Osteoblast (primary cell): ENCODE measurements at regions not wholly inside any gene's neighbourhood (a gene's known extent, or its start where the extent isn't known, plus 50 kb on each side); places are given as distances from the start of the nearest gene placed in this dataset.

ENCODE experiments used
- DNase-seq: peaks from one replicate; pipeline ENCODE4 v3.0.0; 2011; ENCODE audit warnings: low spot score, mixed read lengths; ENCODE audit not compliant: insufficient read length; ENCODE audit errors: missing footprints
- H2AFZ ChIP-seq: 2 replicates; pipeline ENCODE4 v1.6.0; 2011; ENCODE audit warnings: mild to moderate bottlenecking, low read length
- H3K27ac ChIP-seq: 2 replicates; pipeline ENCODE4 v1.5.1; 2011; ENCODE audit warnings: mild to moderate bottlenecking, low read depth, low read length, moderate library complexity
- H3K27me3 ChIP-seq: 2 replicates; pipeline ENCODE4 v1.6.0; 2012; ENCODE audit warnings: mild to moderate bottlenecking, control low read depth, inconsistent platforms, low read length, moderate library complexity; ENCODE audit not compliant: insufficient read depth
- H3K36me3 ChIP-seq: 2 replicates; pipeline ENCODE4 v1.5.1; 2011; ENCODE audit warnings: mild to moderate bottlenecking, low read length, control low read depth, moderate library complexity; ENCODE audit not compliant: insufficient read depth
- H3K4me1 ChIP-seq: 2 replicates; pipeline ENCODE4 v1.5.1; 2011; ENCODE audit warnings: mild to moderate bottlenecking, low read length, control low read depth, moderate library complexity; ENCODE audit not compliant: insufficient read depth
- H3K4me2 ChIP-seq: 2 replicates; pipeline ENCODE4 v1.6.0; 2011; ENCODE audit warnings: mild to moderate bottlenecking, low read length; ENCODE audit not compliant: insufficient read depth
- H3K4me3 ChIP-seq: fragments of 200-600 bp; sonication (generic); 3 replicates; pipeline ENCODE4 v1.5.1; 2012; ENCODE audit warnings: mild to moderate bottlenecking, low read length, inconsistent platforms; ENCODE audit not compliant: insufficient read depth
- H3K79me2 ChIP-seq: 2 replicates; pipeline ENCODE4 v1.6.0; 2012; ENCODE audit warnings: mild to moderate bottlenecking, low read length, control low read depth, inconsistent platforms; ENCODE audit not compliant: insufficient read depth
- H3K9me3 ChIP-seq: 2 replicates; pipeline ENCODE4 v1.5.1; 2011; ENCODE audit warnings: low read depth, low read length, control low read depth
- H4K20me1 ChIP-seq: 2 replicates; pipeline ENCODE4 v1.6.0; 2012; ENCODE audit warnings: mild to moderate bottlenecking, low read length, control low read depth; ENCODE audit not compliant: insufficient read depth
- CTCF ChIP-seq: IDR thresholded peaks from 2 replicates; pipeline ENCODE4 v1.5.1; 2011; ENCODE audit warnings: mild to moderate bottlenecking, low read depth, low read length, moderate library complexity; ENCODE audit errors: extremely low read depth

GRCh38 chr10:128952856-128953255 is 514.2 kb upstream of the MGMT start:
- DNase-seq, result no peak
- Histone ChIP-seq H3K4me1 (no peaks in the 10 kb centered on the region), H3K79me2 (no peaks in the 10 kb centered on the region), H3K9me3 (no peaks in the 10 kb centered on the region), H2AFZ (no peak overlapping the region), H3K36me3 (no peaks in the 10 kb centered on the region), H3K27ac (no peak overlapping the region), H3K27me3 (no peaks in the 10 kb centered on the region), H3K4me2 (no peak overlapping the region), H3K4me3 (no peak overlapping the region), H4K20me1 (no peaks in the 10 kb centered on the region)
- no peak for TF ChIP-seq CTCF

GRCh38 chr10:128956149-128956548 is 510.9 kb upstream of the MGMT start:
- Histone ChIP-seq H3K4me2 (no peak overlapping the region), H4K20me1 (no peaks in the 10 kb centered on the region), H3K9me3 (no peaks in the 10 kb centered on the region), H3K4me1 (no peaks in the 10 kb centered on the region), H3K4me3 (no peak overlapping the region), H3K79me2 (no peaks in the 10 kb centered on the region), H3K36me3 (no peaks in the 10 kb centered on the region), H2AFZ (no peak overlapping the region), H3K27me3 (no peaks in the 10 kb centered on the region), H3K27ac (no peak overlapping the region)
- DNase-seq, result no peak
- TF ChIP-seq CTCF, result no peak

GRCh38 chr10:128957221-128957620 is 509.8 kb upstream of the MGMT start:
- Histone ChIP-seq H3K4me1 (no peaks in the 10 kb centered on the region), H3K9me3 (no peaks in the 10 kb centered on the region), H3K4me2 (no peak overlapping the region), H2AFZ (no peak overlapping the region), H3K27ac (no peak overlapping the region), H4K20me1 (no peaks in the 10 kb centered on the region), H3K4me3 (no peak overlapping the region), H3K36me3 (no peaks in the 10 kb centered on the region), H3K27me3 (no peaks in the 10 kb centered on the region), H3K79me2 (no peaks in the 10 kb centered on the region)
- DNase-seq, result no peak
- TF ChIP-seq CTCF, result no peak

GRCh38 chr10:128958834-128959690 is 508.0 kb upstream of the MGMT start:
- Histone ChIP-seq H3K27me3 (no peaks in the 10 kb centered on the region), H4K20me1 (no peaks in the 10 kb centered on the region), H3K4me3 (no peak overlapping the region), H2AFZ (no peak overlapping the region), H3K9me3 (no peaks in the 10 kb centered on the region), H3K79me2 (no peaks in the 10 kb centered on the region), H3K36me3 (no peaks in the 10 kb centered on the region), H3K4me1 (no peaks in the 10 kb centered on the region), H3K27ac (no peak overlapping the region), H3K4me2 (no peak overlapping the region)
- no peak for DNase-seq
- TF ChIP-seq CTCF, result no peak
